ENCODE measurements at regions not wholly inside any gene's neighbourhood (a gene's known extent, or its start where the extent isn't known, plus 50 kb on each side); places are given as distances from the start of the nearest gene placed in this dataset.

GRCh38 chr5:39586185-39586584 is 161.4 kb upstream of the DAB2 start:
- no peaks in the 10 kb centered on the region for H4K20me1 ChIP-seq (ENCODE audit: insufficient read depth, low read length)
- no peaks in the 10 kb centered on the region for H3K27me3 ChIP-seq (replicated peaks; ENCODE audit: insufficient read depth, low read length)
- no peak for TF ChIP-seq CTCF (IDR thresholded peaks at IDR 0.05; ENCODE audit: low read length)
- no peak for TF ChIP-seq EZH2 (optimal IDR thresholded peaks at IDR 0.05; ENCODE audit: low read depth, low read length)
- no peaks in the 10 kb centered on the region for H3K9me3 ChIP-seq (replicated peaks; ENCODE audit: insufficient read depth, low read length)
- H2AFZ ChIP-seq (ENCODE audit: low read length): no peak overlapping the region
- no peak overlapping the region for H3K4me2 ChIP-seq (ENCODE audit: low read depth, low read length)
- no peak for DNase-seq
- H3K4me3 ChIP-seq (ENCODE audit: low read length): no peak overlapping the region
- no peaks in the 10 kb centered on the region for H3K9me2 ChIP-seq (replicated peaks; ENCODE audit: insufficient read depth, low read length)
- no peak overlapping the region for H3K27ac ChIP-seq (ENCODE audit: low read length)
- H3K36me3 ChIP-seq (replicated peaks; ENCODE audit: insufficient read depth, low read length): no peaks in the 10 kb centered on the region
- no peaks in the 10 kb centered on the region for H3F3A ChIP-seq (ENCODE audit: insufficient read depth, low read length)
- H3K79me2 ChIP-seq (ENCODE audit: low read length): no peaks in the 10 kb centered on the region
- no peaks in the 10 kb centered on the region for H3K4me1 ChIP-seq (ENCODE audit: low read length)
- H3K9ac ChIP-seq (ENCODE audit: low read length): no peak overlapping the region

GRCh38 chr5:39584927-39585326 is 160.1 kb upstream of the DAB2 start:
- Histone ChIP-seq H3K9ac (ENCODE audit: low read length) (no peak overlapping the region), H2AFZ (ENCODE audit: low read length) (no peak overlapping the region), H4K20me1 (ENCODE audit: insufficient read depth, low read length) (no peaks in the 10 kb centered on the region), H3K9me3 (replicated peaks; ENCODE audit: insufficient read depth, low read length) (no peaks in the 10 kb centered on the region), H3K9me2 (replicated peaks; ENCODE audit: insufficient read depth, low read length) (no peaks in the 10 kb centered on the region), H3K27ac (ENCODE audit: low read length) (no peak overlapping the region), H3K4me2 (ENCODE audit: low read depth, low read length) (no peak overlapping the region), H3K4me3 (ENCODE audit: low read length) (no peak overlapping the region), H3K27me3 (replicated peaks; ENCODE audit: insufficient read depth, low read length) (no peaks in the 10 kb centered on the region), H3K36me3 (replicated peaks; ENCODE audit: insufficient read depth, low read length) (no peaks in the 10 kb centered on the region), H3K79me2 (ENCODE audit: low read length) (no peaks in the 10 kb centered on the region), H3F3A (ENCODE audit: insufficient read depth, low read length) (no peaks in the 10 kb centered on the region), H3K4me1 (ENCODE audit: low read length) (no peaks in the 10 kb centered on the region)
- TF ChIP-seq EZH2 (optimal IDR thresholded peaks at IDR 0.05; ENCODE audit: low read depth, low read length) (no peak), CTCF (IDR thresholded peaks at IDR 0.05; ENCODE audit: low read length) (no peak), EZH2phosphoT487 (IDR thresholded peaks at IDR 0.05; ENCODE audit: low read length) (no peak)
- no peak for DNase-seq

- no peaks in the 10 kb centered on the region for H4K20me1 ChIP-seq (ENCODE audit: insufficient read depth, low read length)
- no peaks in the 10 kb centered on the region for H3K79me2 ChIP-seq (ENCODE audit: low read length)
- H3K27ac ChIP-seq (ENCODE audit: low read length): no peak overlapping the region
- no peak overlapping the region for H3K9ac ChIP-seq (ENCODE audit: low read length)
- H3K9me2 ChIP-seq (replicated peaks; ENCODE audit: insufficient read depth, low read length): no peaks in the 10 kb centered on the region
- H3K4me1 ChIP-seq (ENCODE audit: low read length): no peaks in the 10 kb centered on the region
- no peak overlapping the region for H2AFZ ChIP-seq (ENCODE audit: low read length)
- H3K4me3 ChIP-seq (ENCODE audit: low read length): no peak overlapping the region
- H3K4me2 ChIP-seq (ENCODE audit: low read depth, low read length): no peak overlapping the region
- H3F3A ChIP-seq (ENCODE audit: insufficient read depth, low read length): no peaks in the 10 kb centered on the region
- TF ChIP-seq EZH2 (optimal IDR thresholded peaks at IDR 0.05; ENCODE audit: low read depth, low read length): no peak
- TF ChIP-seq CTCF (IDR thresholded peaks at IDR 0.05; ENCODE audit: low read length): no peak
- TF ChIP-seq EZH2phosphoT487 (IDR thresholded peaks at IDR 0.05; ENCODE audit: low read length): no peak
- no peaks in the 10 kb centered on the region for H3K27me3 ChIP-seq (replicated peaks; ENCODE audit: insufficient read depth, low read length)
- no peaks in the 10 kb centered on the region for H3K9me3 ChIP-seq (replicated peaks; ENCODE audit: insufficient read depth, low read length)
- H3K36me3 ChIP-seq (replicated peaks; ENCODE audit: insufficient read depth, low read length): no peaks in the 10 kb centered on the region
- DNase-seq: no peak
These were observed 156.1 kb upstream of the DAB2 start for GRCh38 chr5:39580702-39581453.

Data from MM.1S (cell line).